ENCODE measurements at regions not wholly inside any gene's neighbourhood (a gene's known extent, or its start where the extent isn't known, plus 50 kb on each side); places are given as distances from the start of the nearest gene placed in this dataset.
A peak's percentile ranks its signal among the peaks of the same experiment; 100 is the strongest.

DNA sequence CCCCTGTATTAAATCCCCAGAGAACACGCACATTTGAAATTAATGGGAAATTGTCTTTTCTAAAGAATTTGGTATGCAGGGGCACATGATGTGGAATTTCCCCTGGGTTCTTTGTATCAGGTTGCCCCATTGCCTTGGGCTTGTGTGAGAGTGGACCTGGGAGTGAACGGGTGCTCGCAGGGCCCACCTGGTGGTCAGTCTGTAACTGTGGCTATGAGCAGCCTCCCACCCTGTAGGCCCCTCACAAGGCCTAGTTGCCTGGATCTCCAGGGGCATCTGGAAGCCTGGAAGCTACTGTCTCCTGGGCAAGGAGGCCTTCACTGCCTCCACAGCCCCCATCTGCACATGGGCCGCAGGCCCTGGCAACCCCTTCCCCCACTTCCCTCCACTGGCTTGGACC, 96.7 kb downstream of the SLC25A47 start:
- Histone ChIP-seq H3K9ac (ENCODE audit: insufficient read depth, low read length) (no peak overlapping the region), H3K27me3 (ENCODE audit: control insufficient read depth, insufficient read depth, low read length) (no peaks in the 10 kb centered on the region), H4K20me1 (ENCODE audit: control insufficient read depth, extremely low read depth, insufficient read depth, low read length) (no peaks in the 10 kb centered on the region), H3K9me3 (ENCODE audit: control insufficient read depth, insufficient read depth, low read depth, low read length) (no peaks in the 10 kb centered on the region), H3K36me3 (ENCODE audit: control insufficient read depth, insufficient read depth, low read length) (peaks cover 2% of the 10 kb centered on the region), H3K79me2 (ENCODE audit: control insufficient read depth, insufficient read depth, low read length) (no peaks in the 10 kb centered on the region), H2AFZ (ENCODE audit: low read length) (no peak overlapping the region), H3K4me3 (replicated peaks in 1 of 4; ENCODE audit: control extremely low read depth in 1 of 4, insufficient read depth in 1 of 4, low read depth in 3 of 4, low read length in 4 of 4) (no peak overlapping the region), H3K4me1 (ENCODE audit: control insufficient read depth, extremely low read depth, insufficient read depth, low read length) (peaks cover 16% of the 10 kb centered on the region), H3K27ac (ENCODE audit: insufficient read depth, low read length) (no peak overlapping the region), H3K4me2 (ENCODE audit: extremely low read depth, insufficient read depth, low read length) (no peak overlapping the region)
- DNase-seq (ENCODE audit: low read depth in 2 of 2), result no peak
- TF ChIP-seq CTCF (conservative IDR thresholded peaks at IDR 0.05 in 1 of 2, IDR thresholded peaks at IDR 0.05 in 1 of 2; ENCODE audit: low read depth in 1 of 2, low read length in 2 of 2) (no peak), EZH2 (IDR thresholded peaks at IDR 0.05; ENCODE audit: low read length, missing control alignments) (no peak)

DNA sequence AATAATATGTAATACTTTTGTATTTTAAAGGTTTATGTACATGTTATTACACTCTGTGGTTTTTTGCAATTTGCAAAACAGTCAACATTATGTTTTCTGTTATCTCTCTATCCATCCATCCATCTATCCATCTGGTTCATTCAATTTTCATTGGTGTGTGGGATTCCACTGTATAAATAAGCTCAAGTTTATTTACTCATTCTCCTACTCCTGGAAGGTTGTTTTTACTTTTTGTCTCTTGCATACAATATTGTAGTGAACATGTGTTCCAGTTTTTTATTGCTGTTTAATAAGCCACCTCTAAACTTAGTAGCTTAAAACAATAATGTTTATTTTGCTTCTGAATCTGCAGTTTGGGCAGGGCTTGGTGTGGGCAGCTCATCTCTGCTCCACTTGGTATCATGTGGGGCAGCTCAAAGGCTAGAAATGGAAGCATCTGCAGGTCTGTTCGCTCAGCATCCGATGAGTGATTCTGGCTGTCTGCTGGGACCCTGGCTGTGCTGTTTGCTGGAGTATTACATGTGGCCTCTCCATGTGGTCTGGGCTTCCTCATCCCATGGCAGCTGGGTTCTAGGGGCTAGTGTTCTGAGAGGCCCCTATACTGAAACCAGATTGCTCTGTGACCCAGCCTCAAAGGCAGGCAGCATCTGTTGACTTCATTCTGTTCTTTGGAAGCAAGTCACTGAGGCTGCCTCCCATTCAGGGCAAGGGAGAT, 98.8 kb downstream of the SLC25A47 start:
- no peak overlapping the region for H3K9ac ChIP-seq (ENCODE audit: insufficient read depth, low read length)
- H3K9me3 ChIP-seq (ENCODE audit: control insufficient read depth, insufficient read depth, low read depth, low read length), result no peaks in the 10 kb centered on the region
- H3K27ac ChIP-seq (ENCODE audit: insufficient read depth, low read length), result no peak overlapping the region
- H3K79me2 ChIP-seq (ENCODE audit: control insufficient read depth, insufficient read depth, low read length), result no peaks in the 10 kb centered on the region
- DNase-seq (ENCODE audit: low read depth in 2 of 2), result no peak
- no peak overlapping the region for H3K4me2 ChIP-seq (ENCODE audit: extremely low read depth, insufficient read depth, low read length)
- H3K27me3 ChIP-seq (ENCODE audit: control insufficient read depth, insufficient read depth, low read length), result no peaks in the 10 kb centered on the region
- no peaks in the 10 kb centered on the region for H4K20me1 ChIP-seq (ENCODE audit: control insufficient read depth, extremely low read depth, insufficient read depth, low read length)
- H3K4me3 ChIP-seq (replicated peaks in 1 of 4; ENCODE audit: control extremely low read depth in 1 of 4, insufficient read depth in 1 of 4, low read depth in 3 of 4, low read length in 4 of 4), result no peak overlapping the region
- peaks cover 2% of the 10 kb centered on the region for H3K36me3 ChIP-seq (ENCODE audit: control insufficient read depth, insufficient read depth, low read length)
- no peak for TF ChIP-seq EZH2 (IDR thresholded peaks at IDR 0.05; ENCODE audit: low read length, missing control alignments)
- no peak for TF ChIP-seq CTCF (conservative IDR thresholded peaks at IDR 0.05 in 1 of 2, IDR thresholded peaks at IDR 0.05 in 1 of 2; ENCODE audit: low read depth in 1 of 2, low read length in 2 of 2)
- peaks cover 9% of the 10 kb centered on the region for H3K4me1 ChIP-seq (ENCODE audit: control insufficient read depth, extremely low read depth, insufficient read depth, low read length)
- H2AFZ ChIP-seq (ENCODE audit: low read length), result no peak overlapping the region

- no peak overlapping the region for H2AFZ ChIP-seq (ENCODE audit: low read length)
- no peak overlapping the region for H3K27ac ChIP-seq (ENCODE audit: insufficient read depth, low read length)
- H3K9ac ChIP-seq (ENCODE audit: insufficient read depth, low read length), result no peak overlapping the region
- TF ChIP-seq CTCF (conservative IDR thresholded peaks at IDR 0.05 in 1 of 2, IDR thresholded peaks at IDR 0.05 in 1 of 2; ENCODE audit: low read depth in 1 of 2, low read length in 2 of 2) (no peak), EZH2 (IDR thresholded peaks at IDR 0.05; ENCODE audit: low read length, missing control alignments) (no peak)
- H3K9me3 ChIP-seq (ENCODE audit: control insufficient read depth, insufficient read depth, low read depth, low read length), result no peaks in the 10 kb centered on the region
- H3K4me3 ChIP-seq (replicated peaks in 1 of 4; ENCODE audit: control extremely low read depth in 1 of 4, insufficient read depth in 1 of 4, low read depth in 3 of 4, low read length in 4 of 4), result no peak overlapping the region
- H3K27me3 ChIP-seq (ENCODE audit: control insufficient read depth, insufficient read depth, low read length), result no peaks in the 10 kb centered on the region
- peaks cover 2% of the 10 kb centered on the region for H3K36me3 ChIP-seq (ENCODE audit: control insufficient read depth, insufficient read depth, low read length)
- no peaks in the 10 kb centered on the region for H4K20me1 ChIP-seq (ENCODE audit: control insufficient read depth, extremely low read depth, insufficient read depth, low read length)
- no peaks in the 10 kb centered on the region for H3K79me2 ChIP-seq (ENCODE audit: control insufficient read depth, insufficient read depth, low read length)
- peaks cover 2% of the 10 kb centered on the region for H3K4me1 ChIP-seq (ENCODE audit: control insufficient read depth, extremely low read depth, insufficient read depth, low read length)
- H3K4me2 ChIP-seq (ENCODE audit: extremely low read depth, insufficient read depth, low read length), result no peak overlapping the region
- DNase-seq (ENCODE audit: low read depth in 2 of 2), result peak; percentile 56 to 63
Observed at GRCh38 chr14:100422556-100423316, 99.6 kb downstream of the SLC25A47 start.

Measured in fibroblast of lung (primary cell).